LoVo (cell line): ENCODE measurements at regions not wholly inside any gene's neighbourhood (a gene's known extent, or its start where the extent isn't known, plus 50 kb on each side); places are given as distances from the start of the nearest gene placed in this dataset.

Experiments
- DNase-seq: peaks from one replicate; pipeline ENCODE4 v3.0.0-alpha.2; 2016; ENCODE audit warnings: low spot score

DNA sequence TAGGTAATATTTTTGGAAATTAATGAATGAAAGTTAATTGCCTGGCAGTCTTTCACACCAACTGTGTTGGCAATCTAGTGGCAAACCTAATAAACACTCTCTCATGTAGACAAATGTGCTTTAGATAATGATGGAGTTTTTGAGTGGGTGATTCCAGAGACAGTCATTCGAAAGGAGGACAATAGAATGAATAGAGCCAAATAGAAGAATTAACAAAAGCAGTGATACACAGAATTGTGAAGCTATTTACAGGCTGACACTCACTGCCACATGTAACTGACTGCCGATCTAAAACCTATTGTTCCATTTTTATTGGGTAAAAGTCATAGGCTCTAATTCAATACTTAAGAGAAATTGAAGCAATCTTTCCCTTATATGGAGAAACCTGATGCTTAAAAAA is 338.5 kb downstream of the PCDH7 start:
- no peak for DNase-seq

DNA sequence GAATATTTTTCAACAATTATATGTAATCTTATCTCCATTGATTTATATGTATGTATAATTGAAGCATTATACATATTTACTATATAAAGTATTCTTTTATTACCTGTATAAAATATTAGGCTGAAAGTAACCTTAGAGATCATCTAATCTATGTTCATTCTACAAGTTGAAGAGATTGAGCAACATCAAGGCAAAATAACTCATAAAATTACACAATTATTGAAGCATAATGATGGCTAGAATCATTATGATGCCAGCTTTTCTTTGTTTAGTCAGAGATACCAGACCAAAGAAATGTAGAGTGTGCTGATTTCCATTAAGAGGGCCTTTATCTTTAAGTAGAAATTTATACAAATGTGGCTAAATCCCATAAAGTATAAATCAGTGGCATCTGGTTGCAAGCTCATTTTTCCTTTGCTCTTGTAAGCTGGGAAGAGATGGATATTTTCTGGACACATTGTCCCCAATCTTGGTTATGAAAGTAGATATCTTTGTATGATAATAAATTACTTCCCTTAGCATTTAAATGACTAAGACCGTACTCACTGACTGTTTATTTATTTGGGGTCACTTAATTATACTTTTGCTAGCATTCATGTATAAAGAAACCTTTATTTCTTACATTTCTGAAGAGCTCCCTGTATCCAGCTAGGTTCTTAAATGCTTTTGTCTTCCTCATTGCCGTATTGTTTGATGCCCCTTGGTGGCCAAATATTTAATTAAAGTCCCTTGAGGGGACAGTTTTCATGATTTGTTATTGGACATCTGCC is 339.8 kb downstream of the PCDH7 start:
- DNase-seq = no peak

DNA sequence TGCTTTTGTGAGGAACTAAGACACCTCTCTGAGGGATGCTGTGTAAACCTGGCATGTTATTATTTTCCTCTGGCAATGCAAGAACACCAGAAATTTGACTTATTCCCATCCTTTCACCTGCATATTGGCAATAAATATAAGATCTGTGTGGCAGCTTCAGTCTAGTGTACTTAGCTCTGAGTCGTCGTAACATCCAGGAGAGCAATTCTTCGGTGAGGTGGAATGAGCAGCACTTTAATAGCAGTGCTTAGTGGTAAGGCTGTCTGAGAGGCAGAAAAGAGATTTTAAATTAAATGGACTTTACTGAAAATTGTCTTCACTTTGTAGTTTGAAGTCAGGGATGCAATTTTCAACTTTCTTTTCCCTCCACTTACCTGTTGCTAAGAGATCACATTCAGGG is 344.9 kb downstream of the PCDH7 start:
- DNase-seq = no peak

DNA sequence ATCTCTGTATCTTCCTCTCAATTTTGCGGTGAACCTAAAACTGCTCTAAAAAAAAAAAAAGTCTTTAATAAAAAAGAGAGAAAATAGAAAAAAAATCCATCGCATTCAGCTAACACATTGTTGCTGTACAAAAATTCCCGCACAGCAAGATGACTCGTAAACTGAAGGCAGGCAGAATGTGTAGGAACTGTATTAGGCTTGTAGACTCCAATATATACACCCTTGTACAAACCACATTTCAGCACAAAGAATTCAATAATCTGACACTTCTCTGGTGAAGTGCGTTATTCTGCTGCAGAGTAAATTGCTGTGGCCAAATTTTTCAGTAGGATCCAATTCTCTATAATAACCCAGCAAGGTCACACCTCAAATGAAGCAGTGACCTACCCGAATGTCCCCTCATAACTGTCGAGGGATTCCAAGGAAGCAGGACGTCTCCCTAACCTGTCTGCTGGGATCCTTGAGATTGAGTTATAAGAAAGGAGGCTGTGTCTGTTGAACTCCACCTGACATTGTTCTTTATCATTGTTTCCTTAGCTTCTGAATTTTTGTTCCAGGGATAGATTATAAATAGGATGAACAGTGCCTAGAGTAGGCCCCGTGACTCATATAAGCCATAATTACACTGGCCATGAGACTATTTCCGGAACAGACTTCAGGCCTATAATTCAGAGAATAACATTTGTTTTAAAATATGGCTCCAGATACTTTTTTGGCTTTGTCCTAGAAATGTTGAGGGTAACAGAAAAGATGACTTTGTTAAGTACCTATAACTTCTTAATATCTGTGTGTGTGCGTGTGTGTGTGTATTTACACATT is 348.3 kb downstream of the PCDH7 start:
- DNase-seq = no peak

DNA sequence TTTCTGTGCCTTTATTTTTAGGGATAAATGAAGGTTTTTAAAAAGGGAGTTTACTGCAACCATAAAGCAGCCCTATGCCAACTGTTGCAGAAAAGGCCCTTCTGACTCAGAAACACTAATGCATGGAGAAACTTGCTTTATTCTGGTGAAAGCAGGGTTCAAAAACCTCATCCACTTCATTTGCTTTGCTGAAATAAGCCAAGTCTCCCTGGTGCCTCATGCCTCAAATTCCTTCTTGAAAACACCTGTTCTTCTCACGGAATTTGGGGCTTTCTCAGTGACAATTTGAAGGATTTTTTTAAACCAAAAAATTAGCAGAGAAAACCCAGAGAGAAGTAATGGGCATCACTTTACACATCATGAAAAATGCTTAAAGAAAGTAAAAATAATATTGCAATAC is 349.0 kb downstream of the PCDH7 start:
- DNase-seq = no peak

DNA sequence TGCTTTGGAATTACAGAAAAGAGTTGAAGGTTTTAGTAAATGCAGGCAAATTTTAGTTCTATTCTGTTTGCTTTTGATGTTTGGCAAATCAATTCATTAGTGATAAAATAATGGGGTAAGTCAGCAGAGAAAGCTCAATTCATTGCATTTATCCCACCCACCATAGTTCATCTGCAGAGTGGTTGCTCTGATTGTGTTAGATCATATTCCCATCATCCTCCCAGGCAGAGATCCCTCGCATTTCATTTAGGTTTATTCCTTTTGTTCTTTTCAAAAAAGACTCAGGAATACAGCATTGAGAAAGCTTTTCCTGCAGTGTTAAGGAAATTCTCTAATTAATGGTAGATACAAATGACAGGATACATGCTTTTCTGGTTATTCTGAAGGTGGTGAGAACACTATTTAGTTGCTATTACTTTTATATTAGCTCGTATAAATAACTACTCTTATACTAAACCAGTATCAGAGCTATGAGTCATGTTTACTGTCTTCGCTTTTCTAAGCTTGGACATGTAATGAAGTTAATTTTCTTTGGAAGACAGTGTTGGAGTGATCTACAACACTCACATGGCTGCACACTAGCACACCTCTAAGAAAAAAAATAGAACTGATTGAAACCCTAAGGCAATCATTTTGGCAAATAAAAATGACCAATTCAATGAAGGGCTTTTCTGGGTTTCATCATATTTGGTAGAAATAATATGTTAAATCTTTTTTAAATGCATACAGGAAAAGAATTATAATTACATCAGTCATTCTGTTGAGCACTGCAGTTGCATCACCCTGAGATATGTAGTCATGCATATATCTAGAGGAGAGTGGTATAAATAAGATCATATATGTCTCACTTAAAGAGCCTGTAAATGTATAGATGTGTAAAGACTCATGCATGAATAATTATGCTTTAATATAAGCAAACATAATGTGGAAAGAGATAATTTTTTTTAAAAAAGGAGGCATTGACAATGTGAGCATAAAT is 351.6 kb downstream of the PCDH7 start:
- no peak for DNase-seq

DNA sequence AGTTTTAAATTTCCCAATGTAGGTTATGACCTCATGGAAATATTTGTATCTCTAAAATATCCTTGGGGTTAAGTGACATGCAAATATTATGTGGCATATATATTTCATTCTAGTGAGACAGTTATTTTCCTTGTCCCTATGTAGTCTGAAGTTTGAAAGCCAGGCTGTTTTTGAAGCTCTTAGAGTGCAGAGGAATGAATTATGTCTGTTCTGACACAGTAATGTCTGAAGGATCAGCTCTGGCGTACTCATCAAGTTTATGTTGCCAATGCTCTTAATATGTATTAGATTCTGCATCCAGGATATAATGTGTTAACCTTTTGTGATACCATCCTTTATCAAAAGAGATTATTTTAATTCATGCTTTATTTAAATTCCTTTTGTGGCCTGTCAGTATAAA is 355.8 kb downstream of the PCDH7 start:
- DNase-seq = no peak

DNA sequence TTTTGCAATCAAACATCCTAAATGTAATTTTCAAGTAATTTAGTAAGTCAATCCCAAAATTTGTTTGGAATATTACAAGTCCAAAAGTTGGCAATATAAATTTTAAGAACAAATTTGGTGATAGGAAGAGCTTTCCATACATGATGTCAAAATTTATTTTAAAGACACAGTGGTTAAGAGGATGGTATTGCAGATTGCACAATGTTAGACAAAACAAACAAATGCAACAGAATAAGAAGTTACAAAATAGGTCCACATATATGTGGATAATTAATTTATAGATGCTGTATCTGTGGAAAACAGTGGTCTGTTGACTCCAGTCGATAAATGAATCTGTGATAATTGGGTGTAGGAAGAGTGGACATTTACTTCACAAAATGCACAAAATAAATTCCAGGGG is 358.5 kb downstream of the PCDH7 start:
- no peak for DNase-seq

DNA sequence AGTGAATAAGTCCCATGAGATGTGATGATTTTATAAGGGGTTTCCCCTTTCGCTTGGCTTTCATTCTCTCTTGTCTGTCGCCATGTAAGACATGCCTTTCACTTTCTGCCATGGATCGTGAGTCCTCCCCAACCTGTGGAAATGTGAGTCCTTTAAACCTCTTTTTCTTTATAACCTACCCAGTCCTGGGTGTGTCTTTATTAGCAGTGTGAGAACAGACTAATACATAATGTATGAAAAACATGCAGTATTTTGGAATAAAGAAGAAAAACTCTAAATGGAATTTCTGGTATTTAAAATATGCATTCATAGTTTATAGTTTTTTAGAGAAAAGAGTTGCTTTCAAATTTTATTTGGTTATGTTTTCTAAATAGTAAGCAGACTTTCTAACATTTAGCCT is 360.7 kb downstream of the PCDH7 start:
- no peak for DNase-seq

DNA sequence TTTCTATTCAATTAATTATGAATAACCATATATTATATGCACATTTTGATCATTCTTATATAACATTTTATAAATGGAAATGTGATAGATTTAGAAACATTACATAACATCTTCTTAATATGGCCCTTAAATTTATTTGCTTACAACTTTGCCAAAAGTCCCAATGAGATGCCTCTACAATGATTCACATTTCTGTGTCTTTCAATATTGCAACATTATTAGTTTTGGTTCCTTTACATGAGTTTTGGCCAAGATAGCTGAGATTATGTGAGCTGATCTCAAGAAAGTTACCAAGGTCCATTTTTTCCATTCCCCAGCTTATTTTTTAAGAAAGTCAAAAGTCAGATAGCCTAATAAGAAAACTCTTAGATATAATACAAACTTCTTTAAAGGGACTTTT is 361.2 kb downstream of the PCDH7 start:
- DNase-seq = no peak

DNA sequence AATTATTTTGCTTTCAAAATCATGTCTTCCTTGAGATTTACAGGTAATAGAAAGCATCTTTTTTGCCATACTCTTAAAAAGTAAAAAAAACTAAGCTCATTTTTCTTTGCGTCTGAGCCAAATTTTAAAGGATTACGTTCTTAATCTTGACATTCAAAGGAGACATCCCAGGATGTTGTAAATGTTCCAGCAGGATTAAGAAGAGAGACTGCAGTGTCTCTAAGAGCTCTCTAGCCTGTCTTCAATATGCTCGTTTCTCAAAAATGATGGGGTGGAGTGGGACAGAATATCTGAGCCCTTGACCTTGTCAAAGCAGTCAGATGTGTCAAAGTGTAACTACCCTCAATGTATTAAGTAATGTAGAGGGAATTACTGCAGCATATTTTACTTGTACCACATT is 363.3 kb downstream of the PCDH7 start:
- no peak for DNase-seq

DNA sequence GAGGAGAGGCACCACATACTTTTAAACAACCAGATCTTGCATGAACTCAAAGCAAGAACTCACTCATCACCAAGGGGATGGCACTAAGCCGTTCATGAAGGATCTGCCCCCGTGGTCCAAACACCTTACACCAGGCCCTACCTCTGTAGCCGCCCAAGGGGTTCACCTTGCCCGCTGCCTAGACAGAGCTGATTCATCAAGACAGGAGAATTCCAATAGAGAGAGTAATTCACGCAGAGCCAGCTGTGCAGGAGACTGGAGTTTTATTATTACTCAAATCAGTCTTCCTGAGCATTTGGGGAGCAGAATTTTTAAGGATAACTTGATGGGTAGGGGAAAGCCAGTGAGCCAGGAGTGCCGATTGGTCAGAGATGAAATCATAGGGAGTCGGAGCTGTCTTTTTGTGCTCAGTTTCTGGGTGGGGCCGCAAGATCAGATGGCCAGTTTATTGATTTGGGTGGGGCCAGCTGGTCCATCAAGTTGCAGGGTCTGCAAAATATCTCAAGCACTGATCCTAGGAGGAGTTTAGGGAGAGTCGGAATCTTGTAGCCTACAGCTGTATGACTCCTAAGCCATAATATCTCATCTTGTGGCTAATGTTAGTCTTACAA is 364.7 kb downstream of the PCDH7 start:
- DNase-seq = no peak

DNA sequence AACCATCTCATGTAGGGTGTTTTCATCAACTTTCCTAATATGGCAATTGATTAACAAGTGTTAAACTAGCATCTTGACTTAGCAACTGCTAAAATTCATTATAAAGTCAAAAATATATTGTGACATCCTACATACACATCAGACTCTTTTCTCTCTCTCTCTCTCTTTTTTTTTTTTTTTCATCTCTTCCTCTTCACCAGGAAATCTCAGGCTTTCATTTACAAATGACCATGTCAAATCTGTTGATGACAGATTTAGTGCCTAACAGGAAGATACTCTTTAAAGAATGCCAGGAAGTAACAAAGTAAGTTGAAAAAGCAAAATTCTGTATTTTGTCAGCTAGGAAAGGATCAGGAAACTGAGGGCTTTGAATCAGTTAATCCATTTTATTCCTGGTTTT is 365.5 kb downstream of the PCDH7 start:
- DNase-seq = no peak

DNA sequence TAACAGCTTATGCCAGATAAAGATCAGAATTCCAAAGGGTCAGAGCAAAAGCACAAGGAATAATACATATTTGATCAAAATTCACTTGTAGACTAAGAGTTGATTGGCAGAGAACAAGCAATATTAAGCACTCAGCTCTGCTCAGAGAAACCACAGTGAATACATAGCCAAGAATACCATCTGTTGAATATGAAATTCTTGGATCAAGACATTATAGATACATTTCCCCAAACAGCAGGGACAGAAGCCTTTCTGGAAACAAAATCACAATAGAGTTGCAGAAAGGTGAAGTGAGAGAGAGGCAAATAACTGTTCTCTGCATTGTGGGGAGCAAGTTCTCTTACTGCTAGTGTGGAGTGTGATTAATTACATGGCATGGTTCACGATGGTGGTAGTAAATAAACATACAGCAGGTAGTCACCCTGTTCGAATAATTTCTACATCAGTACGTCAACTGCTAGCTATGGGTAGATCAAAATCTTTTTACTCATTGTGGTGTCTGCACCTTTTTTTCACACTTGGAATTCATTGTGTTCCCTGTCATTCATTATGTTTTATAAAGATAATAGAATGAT is 366.7 kb downstream of the PCDH7 start:
- no peak for DNase-seq

DNA sequence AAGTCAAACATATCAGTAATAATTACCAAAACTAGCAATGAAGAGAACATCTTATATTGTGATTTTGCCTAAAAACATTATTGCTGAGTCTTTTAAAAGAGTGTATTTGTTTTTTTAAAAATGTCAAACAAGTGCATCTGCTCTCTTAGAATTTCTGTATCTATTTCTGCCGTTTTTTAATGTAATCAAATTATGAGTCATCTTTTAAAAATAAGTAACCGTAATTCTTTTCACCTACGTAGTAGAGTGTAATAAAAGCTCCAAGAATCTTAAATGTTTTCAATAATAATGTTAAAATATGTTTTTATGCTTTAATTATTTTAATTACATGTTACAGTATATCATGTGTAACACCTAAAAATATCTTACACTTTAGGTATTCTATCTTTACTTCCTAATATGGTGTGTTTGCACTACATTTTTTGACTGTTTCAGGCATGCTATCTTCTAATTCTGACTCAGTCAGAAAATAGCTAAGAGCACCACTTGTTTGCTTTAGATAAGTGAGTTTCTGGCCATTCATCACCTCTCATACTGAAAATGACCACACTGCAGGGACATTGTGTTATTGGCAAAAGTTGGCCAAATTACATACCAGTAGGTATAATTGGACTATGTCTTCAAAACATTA is 368.5 kb downstream of the PCDH7 start:
- no peak for DNase-seq

DNA sequence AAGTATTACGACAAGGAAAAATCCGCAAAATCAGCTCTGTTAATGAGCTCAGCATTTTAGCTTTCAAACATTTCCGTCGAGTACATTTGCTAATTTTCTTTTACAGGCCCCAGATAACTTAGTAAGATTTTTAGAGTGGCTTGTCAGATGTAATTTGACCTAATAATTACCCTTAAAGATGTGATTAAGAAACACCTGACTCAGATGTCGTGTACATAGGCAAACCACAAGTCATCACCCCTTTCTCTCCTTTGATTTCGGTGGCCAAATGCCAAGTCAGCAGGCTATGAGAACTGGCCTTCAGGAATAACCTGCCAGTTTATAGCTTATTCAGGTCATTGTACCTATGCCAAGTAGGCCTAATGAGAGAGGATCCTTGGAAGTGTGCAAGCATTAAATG is 369.6 kb downstream of the PCDH7 start:
- DNase-seq = peak; percentile 42

DNA sequence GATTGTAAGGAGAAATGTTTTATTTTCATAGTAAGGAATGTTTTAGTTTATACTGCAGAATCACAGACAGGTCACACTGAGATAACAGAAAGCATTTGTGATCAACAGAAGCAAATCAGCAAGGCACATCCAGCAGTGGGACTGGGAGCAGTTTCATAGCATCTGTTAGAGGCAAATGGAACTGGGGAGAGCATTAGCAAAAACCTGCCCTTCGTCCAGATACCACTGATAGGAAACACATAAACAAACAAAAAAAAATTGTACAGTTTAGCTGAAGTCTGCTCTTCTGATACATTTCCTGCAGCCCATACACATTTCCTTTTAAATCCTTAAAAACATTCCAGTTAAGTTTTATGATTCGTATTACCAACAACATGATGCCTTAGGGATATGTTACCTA is 374.3 kb downstream of the PCDH7 start:
- no peak for DNase-seq

DNA sequence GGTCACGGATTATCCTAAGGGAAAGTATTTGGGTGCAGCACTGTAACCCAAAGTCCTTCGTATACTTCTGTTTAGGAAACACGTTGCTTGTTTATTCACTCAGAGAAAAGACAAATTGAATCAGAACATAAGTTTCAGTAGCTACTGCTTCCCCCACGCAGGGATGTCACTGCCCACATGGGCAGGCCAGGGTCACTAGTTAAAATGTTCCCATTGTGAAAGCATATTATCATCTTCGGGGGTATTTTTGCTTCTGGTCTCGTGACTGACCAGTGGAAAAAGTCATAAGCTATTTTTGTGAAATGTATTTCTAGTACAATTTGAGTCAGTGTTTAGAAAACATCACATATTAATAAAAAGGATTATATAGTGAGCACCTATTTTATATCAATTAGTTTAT is 377.8 kb downstream of the PCDH7 start:
- DNase-seq = no peak

DNA sequence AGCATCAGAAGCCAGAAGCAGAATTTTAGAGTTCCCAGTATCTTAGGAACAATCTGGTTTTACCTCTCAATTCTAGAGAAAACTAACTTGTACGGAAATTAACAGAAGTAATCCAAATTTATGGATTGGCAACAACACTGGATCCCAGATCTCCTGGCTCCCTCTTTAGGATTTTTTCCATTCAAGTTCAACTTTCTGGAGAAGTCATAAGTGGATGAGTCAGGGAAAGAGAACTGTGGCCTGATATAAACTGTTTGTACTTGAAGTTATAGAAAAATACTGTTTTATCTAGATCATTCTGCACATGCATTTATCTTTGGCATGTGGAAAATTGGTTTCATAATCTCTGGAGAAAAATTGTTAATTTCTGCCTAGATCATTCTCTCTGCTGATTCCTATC is 380.4 kb downstream of the PCDH7 start:
- no peak for DNase-seq

DNA sequence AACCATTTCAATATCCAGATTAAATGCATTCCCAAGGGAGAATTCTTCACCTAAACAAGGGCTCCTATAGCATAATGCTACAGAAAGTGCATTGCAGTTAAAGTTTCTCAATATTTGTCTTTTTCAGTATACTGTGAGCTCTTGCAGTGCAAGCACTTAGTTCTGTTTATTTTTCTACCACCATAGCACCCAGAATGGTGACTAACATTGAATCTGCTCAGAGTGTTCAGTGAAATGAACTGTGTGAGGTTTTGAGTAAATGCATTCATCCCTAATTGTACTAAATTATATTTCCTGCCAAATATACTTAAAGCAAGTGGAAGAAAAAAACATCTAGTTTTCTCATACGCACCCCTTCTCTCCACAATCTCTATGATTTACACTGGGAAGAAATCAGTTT is 383.9 kb downstream of the PCDH7 start:
- DNase-seq = no peak

DNA sequence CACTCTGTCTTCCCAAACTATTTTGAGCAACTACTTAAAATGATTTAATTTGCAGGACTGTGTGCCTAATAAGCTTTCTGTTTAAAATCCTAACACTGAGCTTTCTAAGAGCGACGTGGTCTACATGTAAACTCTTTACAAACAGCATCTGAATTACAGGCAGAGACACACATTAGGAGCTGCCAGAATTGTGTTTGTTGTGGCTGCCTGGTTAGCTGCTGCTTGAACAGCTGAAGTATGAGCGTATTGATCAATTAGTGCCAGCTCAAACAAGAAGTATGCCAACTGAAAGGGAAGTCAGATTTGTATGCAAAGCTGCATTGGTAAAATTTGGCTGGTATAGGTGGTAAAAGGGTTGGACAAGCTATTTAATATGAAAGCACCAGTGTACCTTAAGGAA is 384.4 kb downstream of the PCDH7 start:
- no peak for DNase-seq
